ENCODE measurements at regions not wholly inside any gene's neighbourhood (a gene's known extent, or its start where the extent isn't known, plus 50 kb on each side); places are given as distances from the start of the nearest gene placed in this dataset.
A peak's percentile ranks its signal among the peaks of the same experiment; 100 is the strongest.

DNA sequence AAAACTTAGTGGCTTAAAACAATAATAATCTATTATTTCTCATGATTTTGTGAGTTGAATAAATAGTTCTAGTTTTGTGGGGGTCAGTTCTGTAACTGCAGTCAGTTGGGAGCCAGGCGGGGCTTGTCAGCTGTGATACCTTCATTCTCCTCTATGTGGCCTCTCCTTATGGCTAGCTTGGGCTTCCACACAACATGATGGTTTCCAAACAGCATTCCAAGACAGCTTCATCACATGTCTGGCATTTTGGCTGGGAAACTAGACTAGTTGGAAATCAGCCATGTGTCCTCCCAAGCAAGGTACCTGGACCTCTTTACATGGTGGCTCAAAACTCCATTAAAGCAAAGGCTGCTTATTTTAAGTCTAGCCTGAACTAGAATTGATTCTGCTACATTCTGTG is 61.4 kb upstream of the RANBP3L start:
- H3K27me3 ChIP-seq (ENCODE audit: control insufficient read depth, insufficient read depth, low read length) = no peaks in the 10 kb centered on the region
- H3K4me3 ChIP-seq (ENCODE audit: low read depth, low read length) = no peak overlapping the region
- DNase-seq (ENCODE audit: low read depth) = no peak
- POLR2A ChIA-PET = no interaction called here
- CTCF ChIA-PET = interaction anchor here (0.7 kb wide), 2 partner anchors 11 to 14 kb away, joined by 3 read pairs; no protein-coding TSS in a partner anchor
- peak; percentile 49 for TF ChIP-seq CTCF (IDR thresholded peaks at IDR 0.05; ENCODE audit: insufficient read depth, low read depth, low read length)
- H3K36me3 ChIP-seq (ENCODE audit: control insufficient read depth, insufficient read depth, low read length) = no peaks in the 10 kb centered on the region

DNA sequence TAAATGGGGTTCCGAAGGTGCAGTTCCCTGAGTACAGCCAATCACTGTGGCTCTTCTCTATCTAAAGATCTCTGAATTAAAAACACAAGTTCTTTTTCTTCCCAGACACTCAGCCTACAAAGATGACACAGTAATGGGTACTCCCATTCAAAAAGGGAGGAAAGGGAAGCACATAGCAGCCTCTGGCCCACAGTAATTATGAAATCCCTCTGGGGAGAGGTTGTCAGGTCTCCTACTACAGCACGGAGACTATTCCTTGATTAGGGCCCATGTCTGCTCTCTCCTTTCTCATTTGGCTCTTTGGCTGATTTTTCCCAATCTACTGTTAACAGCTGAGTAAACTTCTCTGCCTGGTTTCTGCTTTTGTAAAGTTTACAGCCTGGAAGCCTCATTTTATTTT is 62.0 kb upstream of the RANBP3L start:
- ChIA-PET CTCF (interaction anchor here (0.7 kb wide), 1 partner anchor 14 kb away, joined by 3 read pairs; no protein-coding TSS in a partner anchor), POLR2A (no interaction called here)
- Histone ChIP-seq H3K4me3 (ENCODE audit: low read depth, low read length) (no peak overlapping the region), H3K27me3 (ENCODE audit: control insufficient read depth, insufficient read depth, low read length) (no peaks in the 10 kb centered on the region), H3K36me3 (ENCODE audit: control insufficient read depth, insufficient read depth, low read length) (no peaks in the 10 kb centered on the region)
- no peak for DNase-seq (ENCODE audit: low read depth)
- TF ChIP-seq CTCF (IDR thresholded peaks at IDR 0.05; ENCODE audit: insufficient read depth, low read depth, low read length) = no peak

- POLR2A ChIA-PET = no interaction called here
- no peaks in the 10 kb centered on the region for H3K27me3 ChIP-seq (ENCODE audit: control insufficient read depth, insufficient read depth, low read length)
- no peak for TF ChIP-seq CTCF (IDR thresholded peaks at IDR 0.05; ENCODE audit: insufficient read depth, low read depth, low read length)
- H3K4me3 ChIP-seq (ENCODE audit: low read depth, low read length) = no peak overlapping the region
- CTCF ChIA-PET = interaction anchor here (0.8 kb wide), 1 partner anchor 320 kb away, joined by 3 read pairs; no protein-coding TSS in a partner anchor
- DNase-seq (ENCODE audit: low read depth) = no peak
- no peaks in the 10 kb centered on the region for H3K36me3 ChIP-seq (ENCODE audit: control insufficient read depth, insufficient read depth, low read length)
Observed at GRCh38 chr5:36364473-36364872, 62.8 kb upstream of the RANBP3L start.

DNA sequence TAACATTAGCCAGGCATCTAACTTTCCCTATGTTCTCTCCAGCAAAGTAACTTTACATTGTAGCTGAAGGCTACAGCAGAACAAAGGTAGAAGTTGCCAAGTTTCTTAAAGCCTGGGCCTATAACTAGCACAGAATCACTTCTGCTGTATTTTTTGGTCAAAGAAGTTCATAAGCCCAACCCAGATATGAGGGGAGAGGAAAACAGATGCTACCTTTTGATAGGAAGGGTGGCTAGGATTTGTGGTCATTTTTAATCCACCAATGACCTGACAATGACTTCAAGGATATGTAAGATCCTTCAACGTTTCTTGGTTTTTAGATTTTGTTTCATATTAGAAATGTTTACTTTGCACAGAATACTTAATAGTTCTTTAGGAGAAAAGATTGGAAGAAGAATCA is 64.2 kb upstream of the RANBP3L start:
- no peak for DNase-seq (ENCODE audit: low read depth)
- TF ChIP-seq CTCF (IDR thresholded peaks at IDR 0.05; ENCODE audit: insufficient read depth, low read depth, low read length) = no peak
- Histone ChIP-seq H3K27me3 (ENCODE audit: control insufficient read depth, insufficient read depth, low read length) (no peaks in the 10 kb centered on the region), H3K4me3 (ENCODE audit: low read depth, low read length) (no peak overlapping the region), H3K36me3 (ENCODE audit: control insufficient read depth, insufficient read depth, low read length) (no peaks in the 10 kb centered on the region)
- CTCF ChIA-PET = interaction anchor here (2.2 kb wide), 1 partner anchor 23 kb away, joined by 6 read pairs; no protein-coding TSS in a partner anchor
- POLR2A ChIA-PET = no interaction called here

DNA sequence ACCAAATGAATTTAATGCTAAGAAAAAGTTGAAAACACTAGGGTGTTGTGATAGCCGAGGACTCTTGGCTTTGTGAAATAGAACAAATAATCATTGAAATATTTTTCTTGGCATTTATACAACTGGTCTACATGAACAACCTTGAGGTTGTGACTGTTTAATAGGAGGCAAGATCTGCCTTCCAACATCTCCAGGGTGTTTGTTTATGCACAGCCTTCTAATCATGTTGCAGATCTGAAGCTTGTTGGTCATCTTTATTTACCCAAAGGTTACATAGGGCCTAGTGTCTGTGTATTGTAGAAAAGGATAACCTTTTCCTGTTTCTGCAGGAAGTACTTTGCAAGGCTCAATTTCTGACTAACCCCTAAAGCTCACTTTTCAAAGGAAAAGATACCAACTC is 65.2 kb upstream of the RANBP3L start:
- Histone ChIP-seq H3K36me3 (ENCODE audit: control insufficient read depth, insufficient read depth, low read length) (no peaks in the 10 kb centered on the region), H3K4me3 (ENCODE audit: low read depth, low read length) (no peak overlapping the region), H3K27me3 (ENCODE audit: control insufficient read depth, insufficient read depth, low read length) (no peaks in the 10 kb centered on the region)
- ChIA-PET POLR2A (interaction anchor here (0.6 kb wide), 1 partner anchor 40 kb away, joined by 5 read pairs; no protein-coding TSS in a partner anchor), CTCF (interaction anchor here (1.1 to 2.2 kb wide), 4 partner anchors 12 to 50 kb away, joined by 3 to 6 read pairs (median 3); no protein-coding TSS in a partner anchor)
- TF ChIP-seq CTCF (IDR thresholded peaks at IDR 0.05; ENCODE audit: insufficient read depth, low read depth, low read length) = no peak
- no peak for DNase-seq (ENCODE audit: low read depth)

Data from BJ (cell line).